Upper lobe of left lung (tissue), 6 donors: ENCODE measurements at regions not wholly inside any gene's neighbourhood (a gene's known extent, or its start where the extent isn't known, plus 50 kb on each side); places are given as distances from the start of the nearest gene placed in this dataset.

ENCODE experiments used
- ATAC-seq, 2 donors: fragments of 200-7000 bp; cut with Tn5 transposase; one replicate each; pipeline ENCODE4 v1.9.1; 2022; ENCODE audit warnings: mild to moderate bottlenecking in 2 of 2, moderate library complexity in 2 of 2; ENCODE audit not compliant: low FRiP score in 2 of 2
- DNase-seq, 2 donors: peaks; one replicate each; pipeline ENCODE4 v3.0.0-alpha.2; 2019 to 2020
- H3K27ac ChIP-seq, 4 donors: fragments of 200-600 bp; sonication (generic); one replicate each; pipeline ENCODE4 v1.5.1; 2016 to 2019
- H3K27me3 ChIP-seq, 4 donors: fragments of 200-600 bp; sonication (generic); one replicate each; pipeline ENCODE4 v1.5.1; 2017 to 2019
- H3K36me3 ChIP-seq, 4 donors: fragments of 200-600 bp; sonication (generic); one replicate each; pipeline ENCODE4 v1.5.1; 2016 to 2019
- H3K4me1 ChIP-seq, 4 donors: fragments of 200-600 bp; sonication (generic); one replicate each; pipeline ENCODE4 v1.5.1; 2018 to 2019
- H3K4me3 ChIP-seq, 4 donors: fragments of 200-600 bp; sonication (generic); one replicate each; pipeline ENCODE4 v1.5.1; 2017 to 2019; ENCODE audit warnings: mild to moderate bottlenecking in 2 of 4, moderate library complexity in 1 of 4
- H3K9me3 ChIP-seq, 4 donors: fragments of 200-600 bp; sonication (generic); one replicate each; pipeline ENCODE4 v1.5.1; 2018 to 2019
- CTCF ChIP-seq, 6 experiments: fragments of 450-650 bp in 4 of 6; fragments of 200-600 bp in 2 of 6; sonication (generic) in 2 of 6; IDR thresholded peaks; one replicate each; pipeline ENCODE4 v1.5.1; 2016 to 2019; ENCODE audit warnings: antibody characterized with exemption in 6 of 6
- EP300 ChIP-seq, 4 donors: sonication (generic); formaldehyde crosslinking; IDR thresholded peaks; one replicate each; pipeline ENCODE4 v1.5.1; 2017; ENCODE audit warnings: antibody characterized with exemption in 4 of 4, control low read depth in 2 of 4
- POLR2A ChIP-seq, 4 donors: fragments of 450-650 bp; IDR thresholded peaks; one replicate each; pipeline ENCODE4 v1.5.1; 2016 to 2017; ENCODE audit warnings: antibody characterized with exemption in 4 of 4, mild to moderate bottlenecking in 2 of 4
- POLR2AphosphoS5 ChIP-seq, 2 donors: sonication (generic); formaldehyde crosslinking; IDR thresholded peaks; one replicate each; pipeline ENCODE4 v1.5.1; 2017; ENCODE audit warnings: antibody characterized with exemption in 2 of 2
- WGBS, 2 donors: methylation state at CpG; one replicate each; pipeline ENCODE4 v1.1.5; 2017 to 2018; 5-methylcytosine and 5-hydroxymethylcytosine counted together
- donor health status: DM: no; HTN: no; CAD: no; lungs with moderate emphysema.
- donor health status: DM: no; HTN: yes; CAD: no; lungs with severe emphysema.

- 95 to 100% methylated on average over 2 of the region's 2 CpGs for WGBS, 2 donors
- no peak for DNase-seq
- H3K4me1 ChIP-seq, result no peaks in the 10 kb centered on the region
- TF ChIP-seq POLR2A (IDR thresholded peaks at IDR 0.05), result no peak
- TF ChIP-seq POLR2AphosphoS5 (IDR thresholded peaks at IDR 0.05), result no peak
- TF ChIP-seq EP300 (IDR thresholded peaks at IDR 0.05), result no peak
- no peak for TF ChIP-seq CTCF (IDR thresholded peaks at IDR 0.05)
- no peak for ATAC-seq
- H3K9me3 ChIP-seq, result no peaks in the 10 kb centered on the region
- no peak overlapping the region for H3K27ac ChIP-seq
- H3K4me3 ChIP-seq, result no peak overlapping the region
- no peaks in the 10 kb centered on the region for H3K36me3 ChIP-seq
- no peaks in the 10 kb centered on the region for H3K27me3 ChIP-seq
Measured at GRCh38 chr13:106038752-106039151, 496.7 kb downstream of the EFNB2 start.

- DNase-seq, result no peak
- TF ChIP-seq POLR2A (IDR thresholded peaks at IDR 0.05), result no peak
- no peak for TF ChIP-seq POLR2AphosphoS5 (IDR thresholded peaks at IDR 0.05)
- TF ChIP-seq EP300 (IDR thresholded peaks at IDR 0.05), result no peak
- no peak for TF ChIP-seq CTCF (IDR thresholded peaks at IDR 0.05)
- no peaks in the 10 kb centered on the region for H3K36me3 ChIP-seq
- no peaks in the 10 kb centered on the region for H3K27me3 ChIP-seq
- WGBS, 2 donors, result 79 to 85% methylated on average over 3 to 5 of the region's 6 CpGs
- H3K4me3 ChIP-seq, result no peak overlapping the region
- no peaks in the 10 kb centered on the region for H3K4me1 ChIP-seq
- no peak overlapping the region for H3K27ac ChIP-seq
- peak in 1 of 2 donors; percentile 19 for ATAC-seq
- H3K9me3 ChIP-seq, result no peaks in the 10 kb centered on the region
Measured at GRCh38 chr13:106036870-106037269, 498.6 kb downstream of the EFNB2 start.

- no peak for ATAC-seq
- Histone ChIP-seq H3K4me1 (no peaks in the 10 kb centered on the region), H3K4me3 (no peak overlapping the region), H3K27me3 (no peaks in the 10 kb centered on the region), H3K36me3 (no peaks in the 10 kb centered on the region), H3K9me3 (no peaks in the 10 kb centered on the region), H3K27ac (no peak overlapping the region)
- WGBS, 2 donors, result 53 to 71% methylated on average over 6 of the region's 6 CpGs
- DNase-seq, result no peak
- TF ChIP-seq CTCF (IDR thresholded peaks at IDR 0.05) (no peak), POLR2A (IDR thresholded peaks at IDR 0.05) (no peak)
Measured at GRCh38 chr13:106034201-106034600, 501.3 kb downstream of the EFNB2 start.

GRCh38 chr13:106033659-106034058 is 501.8 kb downstream of the EFNB2 start:
- Histone ChIP-seq H3K9me3 (no peaks in the 10 kb centered on the region), H3K27me3 (no peaks in the 10 kb centered on the region), H3K36me3 (no peaks in the 10 kb centered on the region), H3K4me1 (no peaks in the 10 kb centered on the region), H3K4me3 (no peak overlapping the region), H3K27ac (no peak overlapping the region)
- 56 to 70% methylated on average over 2 of the region's 2 CpGs for WGBS, 2 donors
- ATAC-seq, result peak in 1 of 2 donors; percentile 58
- peak in 2 of 6 experiments; percentile 11 to 30 for TF ChIP-seq CTCF (IDR thresholded peaks at IDR 0.05)
- TF ChIP-seq EP300 (IDR thresholded peaks at IDR 0.05), result no peak
- TF ChIP-seq POLR2A (IDR thresholded peaks at IDR 0.05), result no peak
- no peak for DNase-seq

GRCh38 chr13:106032441-106032840 is 503.0 kb downstream of the EFNB2 start:
- Histone ChIP-seq H3K9me3 (no peaks in the 10 kb centered on the region), H3K4me1 (no peaks in the 10 kb centered on the region), H3K36me3 (no peaks in the 10 kb centered on the region), H3K4me3 (no peak overlapping the region), H3K27ac (no peak overlapping the region), H3K27me3 (no peaks in the 10 kb centered on the region)
- no peak for DNase-seq
- 94 to 100% methylated on average over 2 of the region's 2 CpGs for WGBS, 2 donors
- no peak for ATAC-seq
- TF ChIP-seq CTCF (IDR thresholded peaks at IDR 0.05) (no peak), POLR2AphosphoS5 (IDR thresholded peaks at IDR 0.05) (no peak), POLR2A (IDR thresholded peaks at IDR 0.05) (no peak), EP300 (IDR thresholded peaks at IDR 0.05) (no peak)
